Stomach (tissue), 8 donors: ENCODE measurements at regions not wholly inside any gene's neighbourhood (a gene's known extent, or its start where the extent isn't known, plus 50 kb on each side); places are given as distances from the start of the nearest gene placed in this dataset.

Experiments
- DNase-seq, 2 donors: peaks; one replicate each; pipeline versions ENCODE4 v3.0.0 to v3.0.0-alpha.2; 2013 to 2019
- H3K27ac ChIP-seq, 5 donors: fragments of 200-600 bp in 4 of 5; sonication (generic) in 4 of 5; one replicate each; pipeline ENCODE4 v1.5.1; 2013 to 2019; ENCODE audit warnings: mild to moderate bottlenecking in 1 of 5, moderate library complexity in 1 of 5
- H3K27me3 ChIP-seq, 3 donors: fragments of 200-600 bp; sonication (generic); one replicate each; pipeline ENCODE4 v1.5.1; 2017 to 2019; ENCODE audit warnings: mixed run types in 1 of 3
- H3K36me3 ChIP-seq, 4 donors: fragments of 200-600 bp; sonication (generic); 1 replicate in 3 of 4; 2 replicates in 1 of 4; pipeline ENCODE4 v1.5.1; 2016 to 2019
- H3K4me1 ChIP-seq, 4 donors: fragments of 200-600 bp; sonication (generic); one replicate each; pipeline ENCODE4 v1.5.1; 2016 to 2019
- H3K4me3 ChIP-seq, 4 donors: fragments of 200-600 bp; sonication (generic) in 3 of 4; one replicate each; pipeline ENCODE4 v1.5.1; 2016 to 2019; ENCODE audit warnings: mild to moderate bottlenecking in 1 of 4
- H3K9me3 ChIP-seq, 4 donors: fragments of 200-600 bp; sonication (generic); one replicate each; pipeline ENCODE4 v1.5.1; 2016 to 2019
- EP300 ChIP-seq: sonication (generic); formaldehyde crosslinking; IDR thresholded peaks from one replicate; pipeline ENCODE4 v1.6.1; 2017; ENCODE audit warnings: antibody characterized with exemption
- POLR2A ChIP-seq, 4 donors: fragments of 450-650 bp; IDR thresholded peaks; one replicate each; pipeline ENCODE4 v1.6.1; 2016; ENCODE audit warnings: antibody characterized with exemption in 4 of 4, control low read depth in 2 of 4, mild to moderate bottlenecking in 1 of 4, moderate library complexity in 1 of 4
- POLR2AphosphoS5 ChIP-seq, 3 donors: sonication (generic); formaldehyde crosslinking; IDR thresholded peaks; one replicate each; pipeline ENCODE4 v1.6.1; 2016; ENCODE audit warnings: antibody characterized with exemption in 3 of 3
- WGBS, 5 donors: extraction: QIAGEN DNeasy Blood & Tissue Kit in 3 of 5; methylation state at CpG; one replicate each; pipeline versions ENCODE4 v1.1.5 to v1.1.7; 2013 to 2018; 5-methylcytosine and 5-hydroxymethylcytosine counted together
- intact Hi-C: fragments of 100-400 bp; cut with DNase I; formaldehyde crosslinking; loops from one replicate; pipeline ENCODE4 v1.15.1; 2023; ENCODE audit warnings: low total_unique reads
- TF ChIP-seq, protein P1 (sequence below), 7 experiments: fragments of 450-650 bp in 4 of 7; fragments of 200-600 bp in 3 of 7; sonication (generic) in 3 of 7; IDR thresholded peaks; one replicate each; pipeline ENCODE4 v1.5.1; 2016 to 2019; ENCODE audit warnings: antibody characterized with exemption in 7 of 7, control low read depth in 2 of 7, mild to moderate bottlenecking in 1 of 7
- donor health status: healthy with polysubstance abuse.
- donor health status: Bipolar disorder and iron deficiency.
- donor health status: healthy.

DNA sequence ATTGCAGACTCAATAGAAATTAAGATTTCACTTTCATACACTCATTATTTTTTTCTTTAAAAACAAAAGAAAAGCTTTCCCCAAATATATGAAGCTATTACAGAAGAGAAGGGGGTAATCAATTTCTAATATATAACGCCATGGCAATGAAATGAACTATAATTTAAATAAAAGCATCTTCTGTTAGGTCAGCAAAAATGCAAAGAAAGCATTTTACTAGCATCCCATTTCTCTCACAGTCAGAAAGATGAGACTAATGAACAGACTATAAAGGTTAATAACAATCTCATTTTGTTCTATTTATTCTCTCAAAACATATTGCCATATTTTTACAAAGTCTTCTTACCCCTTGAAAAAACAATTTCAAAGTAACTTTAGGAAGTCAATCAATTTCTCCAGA lies 89.0 kb downstream of the TRIML1 start:
- Histone ChIP-seq H3K4me3 (no peak overlapping the region), H3K27me3 (no peaks in the 10 kb centered on the region), H3K9me3 (no peaks in the 10 kb centered on the region), H3K27ac (no peak overlapping the region), H3K4me1 (no peaks in the 10 kb centered on the region), H3K36me3 (no peaks in the 10 kb centered on the region)
- 81 to 92% (median 86%) methylated on average over 1 of the region's 1 CpG for WGBS, 5 donors
- TF ChIP-seq EP300 (no peak), POLR2A (IDR thresholded peaks at IDR 0.05) (no peak), POLR2AphosphoS5 (IDR thresholded peaks at IDR 0.05) (no peak)
- TF ChIP-seq, protein P1, sequence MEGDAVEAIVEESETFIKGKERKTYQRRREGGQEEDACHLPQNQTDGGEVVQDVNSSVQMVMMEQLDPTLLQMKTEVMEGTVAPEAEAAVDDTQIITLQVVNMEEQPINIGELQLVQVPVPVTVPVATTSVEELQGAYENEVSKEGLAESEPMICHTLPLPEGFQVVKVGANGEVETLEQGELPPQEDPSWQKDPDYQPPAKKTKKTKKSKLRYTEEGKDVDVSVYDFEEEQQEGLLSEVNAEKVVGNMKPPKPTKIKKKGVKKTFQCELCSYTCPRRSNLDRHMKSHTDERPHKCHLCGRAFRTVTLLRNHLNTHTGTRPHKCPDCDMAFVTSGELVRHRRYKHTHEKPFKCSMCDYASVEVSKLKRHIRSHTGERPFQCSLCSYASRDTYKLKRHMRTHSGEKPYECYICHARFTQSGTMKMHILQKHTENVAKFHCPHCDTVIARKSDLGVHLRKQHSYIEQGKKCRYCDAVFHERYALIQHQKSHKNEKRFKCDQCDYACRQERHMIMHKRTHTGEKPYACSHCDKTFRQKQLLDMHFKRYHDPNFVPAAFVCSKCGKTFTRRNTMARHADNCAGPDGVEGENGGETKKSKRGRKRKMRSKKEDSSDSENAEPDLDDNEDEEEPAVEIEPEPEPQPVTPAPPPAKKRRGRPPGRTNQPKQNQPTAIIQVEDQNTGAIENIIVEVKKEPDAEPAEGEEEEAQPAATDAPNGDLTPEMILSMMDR (IDR thresholded peaks at IDR 0.05) = no peak
- DNase-seq = no peak
- intact Hi-C loops = no loop called here

DNA sequence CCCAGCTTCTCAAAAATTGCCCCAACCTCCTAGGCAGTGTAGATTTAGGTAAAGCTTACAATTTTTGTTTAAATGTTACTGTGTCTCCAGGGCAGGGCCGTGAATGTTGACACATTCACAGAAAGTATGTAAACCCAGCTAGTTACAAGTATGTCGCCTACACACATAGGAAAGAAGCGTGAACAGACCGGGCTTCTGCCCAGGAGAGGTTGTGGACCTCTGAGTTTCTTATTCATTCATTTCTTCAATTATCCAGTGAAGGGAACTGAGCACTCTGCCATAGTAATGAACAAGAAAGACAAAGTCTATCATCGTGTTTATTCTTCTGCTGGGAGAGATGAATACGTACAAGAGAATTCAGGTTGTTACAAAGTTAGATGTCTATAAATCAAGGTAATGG lies 93.2 kb downstream of the TRIML1 start:
- WGBS, 5 donors = 53 to 69% (median 59%) methylated on average over 6 of the region's 6 CpGs
- Histone ChIP-seq H3K4me3 (no peak overlapping the region), H3K4me1 (no peaks in the 10 kb centered on the region), H3K9me3 (no peaks in the 10 kb centered on the region), H3K36me3 (no peaks in the 10 kb centered on the region), H3K27me3 (no peaks in the 10 kb centered on the region), H3K27ac (no peak overlapping the region)
- DNase-seq = no peak
- intact Hi-C loops = no loop called here
- TF ChIP-seq, protein P1 (IDR thresholded peaks at IDR 0.05) = no peak
- no peak for TF ChIP-seq EP300
- TF ChIP-seq POLR2A (IDR thresholded peaks at IDR 0.05) = no peak
- no peak for TF ChIP-seq POLR2AphosphoS5 (IDR thresholded peaks at IDR 0.05)

DNA sequence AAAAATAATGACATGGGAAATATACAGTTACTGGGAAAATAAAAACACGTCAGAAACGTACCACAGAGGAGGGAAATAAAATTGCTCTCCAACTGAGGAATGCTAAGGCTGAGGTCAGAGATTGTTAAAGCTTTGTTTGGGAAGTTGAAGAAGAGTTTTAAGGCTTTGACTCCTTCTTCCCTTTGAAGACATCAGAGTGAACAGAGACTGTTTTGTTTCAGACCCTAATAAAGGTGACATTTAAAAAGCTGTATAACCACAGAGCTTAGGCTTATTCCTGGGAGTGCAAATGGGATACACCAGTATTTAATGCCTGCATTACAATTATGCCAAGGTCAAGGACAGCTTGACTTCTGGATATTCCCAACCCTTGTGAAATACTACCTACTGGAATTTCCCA lies 102.8 kb downstream of the TRIML1 start:
- no peaks in the 10 kb centered on the region for H3K27me3 ChIP-seq
- no peak for TF ChIP-seq POLR2AphosphoS5 (IDR thresholded peaks at IDR 0.05)
- no peak for TF ChIP-seq POLR2A (IDR thresholded peaks at IDR 0.05)
- TF ChIP-seq EP300 = no peak
- TF ChIP-seq, protein P1 (IDR thresholded peaks at IDR 0.05) = no peak
- H3K4me1 ChIP-seq = no peaks in the 10 kb centered on the region
- H3K27ac ChIP-seq = no peak overlapping the region
- H3K9me3 ChIP-seq = no peaks in the 10 kb centered on the region
- 44 to 71% (median 54%) methylated on average over 2 of the region's 2 CpGs for WGBS, 5 donors
- intact Hi-C loops = no loop called here
- H3K36me3 ChIP-seq = no peaks in the 10 kb centered on the region
- no peak overlapping the region for H3K4me3 ChIP-seq
- no peak for DNase-seq

DNA sequence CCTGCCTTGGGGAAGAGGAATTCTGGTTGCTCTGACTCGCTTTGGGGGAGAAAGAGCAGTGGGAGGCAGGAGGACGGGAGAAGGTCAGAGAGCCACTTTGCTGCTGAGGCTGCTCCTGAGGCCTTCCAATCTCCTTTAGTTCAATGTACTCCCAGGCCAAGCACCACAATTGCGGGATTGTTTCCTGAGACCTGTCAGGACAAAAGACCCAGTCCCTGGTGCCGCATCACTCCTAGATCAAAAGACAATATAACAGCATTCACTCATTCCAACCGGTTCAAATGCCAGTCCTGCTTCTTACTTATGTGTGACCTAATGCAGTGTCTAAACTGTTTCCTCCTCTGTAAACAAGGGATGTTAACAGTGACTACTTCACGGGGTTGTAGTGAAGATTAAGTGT lies 106.4 kb downstream of the TRIML1 start:
- intact Hi-C loops = no loop called here
- TF ChIP-seq POLR2AphosphoS5 (IDR thresholded peaks at IDR 0.05) (no peak), POLR2A (IDR thresholded peaks at IDR 0.05) (no peak), EP300 (no peak)
- TF ChIP-seq, protein P1 (IDR thresholded peaks at IDR 0.05) = no peak
- H3K9me3 ChIP-seq = peaks cover 0 to 4% (median 0%) of the 10 kb centered on the region in 4 donors
- no peaks in the 10 kb centered on the region for H3K4me1 ChIP-seq
- H3K27ac ChIP-seq = no peak overlapping the region
- no peak for DNase-seq
- no peaks in the 10 kb centered on the region for H3K36me3 ChIP-seq
- H3K4me3 ChIP-seq = no peak overlapping the region
- no peaks in the 10 kb centered on the region for H3K27me3 ChIP-seq
- 58 to 74% (median 68%) methylated on average over 6 of the region's 6 CpGs for WGBS, 5 donors
